ENCODE measurements at regions not wholly inside any gene's neighbourhood (a gene's known extent, or its start where the extent isn't known, plus 50 kb on each side); places are given as distances from the start of the nearest gene placed in this dataset.

DNA sequence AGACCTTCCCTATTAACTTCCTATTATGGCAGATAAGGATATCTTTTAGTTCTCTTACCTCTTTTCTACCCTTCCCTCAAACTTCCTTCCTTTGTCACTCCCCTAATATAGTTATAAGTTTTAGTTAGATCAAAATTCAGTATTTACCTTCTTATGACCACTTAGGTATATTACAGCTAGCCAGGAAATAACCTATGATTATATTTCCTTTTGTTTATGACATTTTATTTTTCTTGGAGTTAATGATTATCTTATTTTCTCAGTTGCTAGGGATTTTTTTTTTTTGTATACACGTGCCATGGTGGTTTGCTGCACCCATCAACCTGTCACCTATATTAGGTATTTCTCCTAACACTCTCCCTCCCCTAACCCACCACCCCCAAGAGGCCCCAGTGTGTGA lies 88.2 kb upstream of the ZBED5 start:
- TF ChIP-seq, protein P1, sequence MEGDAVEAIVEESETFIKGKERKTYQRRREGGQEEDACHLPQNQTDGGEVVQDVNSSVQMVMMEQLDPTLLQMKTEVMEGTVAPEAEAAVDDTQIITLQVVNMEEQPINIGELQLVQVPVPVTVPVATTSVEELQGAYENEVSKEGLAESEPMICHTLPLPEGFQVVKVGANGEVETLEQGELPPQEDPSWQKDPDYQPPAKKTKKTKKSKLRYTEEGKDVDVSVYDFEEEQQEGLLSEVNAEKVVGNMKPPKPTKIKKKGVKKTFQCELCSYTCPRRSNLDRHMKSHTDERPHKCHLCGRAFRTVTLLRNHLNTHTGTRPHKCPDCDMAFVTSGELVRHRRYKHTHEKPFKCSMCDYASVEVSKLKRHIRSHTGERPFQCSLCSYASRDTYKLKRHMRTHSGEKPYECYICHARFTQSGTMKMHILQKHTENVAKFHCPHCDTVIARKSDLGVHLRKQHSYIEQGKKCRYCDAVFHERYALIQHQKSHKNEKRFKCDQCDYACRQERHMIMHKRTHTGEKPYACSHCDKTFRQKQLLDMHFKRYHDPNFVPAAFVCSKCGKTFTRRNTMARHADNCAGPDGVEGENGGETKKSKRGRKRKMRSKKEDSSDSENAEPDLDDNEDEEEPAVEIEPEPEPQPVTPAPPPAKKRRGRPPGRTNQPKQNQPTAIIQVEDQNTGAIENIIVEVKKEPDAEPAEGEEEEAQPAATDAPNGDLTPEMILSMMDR (IDR thresholded peaks at IDR 0.05), result no peak
- TF ChIP-seq POLR2A (IDR thresholded peaks at IDR 0.05), result no peak
